H9 (cell line): ENCODE measurements at regions not wholly inside any gene's neighbourhood (a gene's known extent, or its start where the extent isn't known, plus 50 kb on each side); places are given as distances from the start of the nearest gene placed in this dataset.
A peak's percentile ranks its signal among the peaks of the same experiment; 100 is the strongest.

Experiments used
- DNase-seq: peaks from one replicate; pipeline ENCODE4 v3.0.0-alpha.2; 2017
- H2AFZ ChIP-seq: one replicate; pipeline ENCODE4 v1.6.1; 2013; ENCODE audit warnings: mild to moderate bottlenecking, low read length, control low read depth, moderate library complexity
- H2AK5ac ChIP-seq: 2 replicates; pipeline ENCODE4 v1.6.1; 2013; ENCODE audit warnings: low read length, control low read depth, mixed read lengths; ENCODE audit not compliant: insufficient read length
- H2BK120ac ChIP-seq: one replicate; pipeline ENCODE4 v1.6.1; 2013; ENCODE audit warnings: low read depth, mild to moderate bottlenecking, low read length, control low read depth, inconsistent platforms; ENCODE audit not compliant: poor library complexity, severe bottlenecking
- H2BK12ac ChIP-seq: 2 replicates; pipeline ENCODE4 v1.6.1; 2013; ENCODE audit warnings: low read length, control low read depth, mixed read lengths, low read depth; ENCODE audit not compliant: insufficient read length
- H2BK15ac ChIP-seq: 2 replicates; pipeline ENCODE4 v1.6.1; 2013; ENCODE audit warnings: low read depth, low read length, control low read depth
- H2BK20ac ChIP-seq: one replicate; pipeline ENCODE4 v1.6.1; 2013; ENCODE audit warnings: low read depth, mild to moderate bottlenecking, low read length, control low read depth, inconsistent platforms; ENCODE audit not compliant: poor library complexity, severe bottlenecking
- H2BK5ac ChIP-seq: 2 replicates; pipeline ENCODE4 v1.6.1; 2013; ENCODE audit warnings: low read length, control low read depth, mixed read lengths; ENCODE audit not compliant: insufficient read length
- H3K14ac ChIP-seq: 2 replicates; pipeline ENCODE4 v1.6.1; 2013; ENCODE audit warnings: low read length, control low read depth; ENCODE audit not compliant: insufficient read depth
- H3K18ac ChIP-seq: 2 replicates; pipeline ENCODE4 v1.6.1; 2013; ENCODE audit warnings: low read depth, mild to moderate bottlenecking, mixed read lengths, low read length, control low read depth; ENCODE audit not compliant: insufficient read length
- H3K23ac ChIP-seq: 2 replicates; pipeline ENCODE4 v1.6.1; 2013; ENCODE audit warnings: low read length, control low read depth, mixed read lengths, low read depth; ENCODE audit not compliant: insufficient read length
- H3K23me2 ChIP-seq: 2 replicates; pipeline ENCODE4 v1.6.1; 2013; ENCODE audit warnings: low read depth, mild to moderate bottlenecking, mixed read lengths, low read length, control low read depth; ENCODE audit not compliant: insufficient read length, poor library complexity, severe bottlenecking
- H3K27ac ChIP-seq: 2 replicates; pipeline ENCODE4 v1.5.1; 2013; ENCODE audit warnings: low read length, control low read depth, mixed read lengths, low read depth; ENCODE audit not compliant: insufficient read length
- H3K27me3 ChIP-seq: 2 replicates; pipeline ENCODE4 v1.6.1; 2013; ENCODE audit warnings: low read length, control low read depth, inconsistent platforms; ENCODE audit not compliant: insufficient read depth
- H3K4ac ChIP-seq: 2 replicates; pipeline ENCODE4 v1.6.1; 2013; ENCODE audit warnings: low read depth, mild to moderate bottlenecking, control low read depth, inconsistent platforms, low read length, moderate library complexity
- H3K4me1 ChIP-seq: 2 replicates; pipeline ENCODE4 v1.6.1; 2013; ENCODE audit warnings: low read length, control low read depth, inconsistent platforms; ENCODE audit not compliant: insufficient read depth
- H3K4me2 ChIP-seq: 2 replicates; pipeline ENCODE4 v1.6.1; 2013; ENCODE audit warnings: low read length, control low read depth, mixed read lengths; ENCODE audit not compliant: insufficient read length, insufficient read depth
- H3K56ac ChIP-seq: 2 replicates; pipeline ENCODE4 v1.6.1; 2013; ENCODE audit warnings: low read depth, mild to moderate bottlenecking, mixed read lengths, low read length, control low read depth; ENCODE audit not compliant: insufficient read length
- H3K79me1 ChIP-seq: 2 replicates; pipeline ENCODE4 v1.6.1; 2013; ENCODE audit warnings: low read depth, mild to moderate bottlenecking, moderate library complexity, low read length, control low read depth, inconsistent platforms; ENCODE audit not compliant: insufficient read depth, poor library complexity, severe bottlenecking
- H3K79me2 ChIP-seq: 2 replicates; pipeline ENCODE4 v1.6.1; 2013; ENCODE audit warnings: low read length, control low read depth, inconsistent platforms; ENCODE audit not compliant: insufficient read depth
- H3K9ac ChIP-seq: 2 replicates; pipeline ENCODE4 v1.6.1; 2013; ENCODE audit warnings: low read length, control low read depth, mixed read lengths; ENCODE audit not compliant: insufficient read length; ENCODE audit errors: extremely low read depth
- H3K9me3 ChIP-seq: one replicate; pipeline ENCODE4 v1.6.1; 2013; ENCODE audit warnings: low read depth, low read length, inconsistent platforms; ENCODE audit not compliant: control insufficient read depth
- H3T11ph ChIP-seq: one replicate; pipeline ENCODE4 v1.6.1; 2013; ENCODE audit warnings: mild to moderate bottlenecking, low read length, control low read depth, inconsistent platforms
- H4K20me1 ChIP-seq: one replicate; pipeline ENCODE4 v1.6.1; 2013; ENCODE audit not compliant: control insufficient read depth, insufficient read length, insufficient read depth
- H4K5ac ChIP-seq: 2 replicates; pipeline ENCODE4 v1.6.1; 2013; ENCODE audit warnings: low read depth, mild to moderate bottlenecking, mixed read lengths, low read length, control low read depth; ENCODE audit not compliant: insufficient read length
- H4K8ac ChIP-seq: replicated peaks from 2 replicates; pipeline ENCODE4 v1.6.1; 2013; ENCODE audit warnings: low read length, control low read depth, mixed read lengths, low read depth; ENCODE audit not compliant: insufficient read length
- H4K91ac ChIP-seq: 2 replicates; pipeline ENCODE4 v1.6.1; 2013; ENCODE audit warnings: low read depth, mild to moderate bottlenecking, moderate library complexity, mixed read lengths, low read length, control low read depth; ENCODE audit not compliant: insufficient read length
- H3K27ac Mint-ChIP-seq, 3 experiments: 2 replicates in 2 of 3; 3 replicates in 1 of 3; pipeline ENCODE4 v1.8.0; 2020 to 2021; ENCODE audit warnings: mixed read lengths in 3 of 3, mild to moderate bottlenecking in 1 of 3, moderate library complexity in 1 of 3
- H3K27me3 Mint-ChIP-seq: 2 replicates; pipeline ENCODE4 v1.8.0; 2021; ENCODE audit warnings: low read depth, mild to moderate bottlenecking, moderate library complexity, mixed read lengths
- H3K36me3 Mint-ChIP-seq, 3 experiments: 2 replicates in 2 of 3; 3 replicates in 1 of 3; pipeline ENCODE4 v1.8.0; 2020 to 2021; ENCODE audit warnings: low read depth in 3 of 3, mixed read lengths in 3 of 3; ENCODE audit not compliant: insufficient read depth in 1 of 3
- H3K4me1 Mint-ChIP-seq, 2 experiments: 2 replicates each; pipeline ENCODE4 v1.8.0; 2020; ENCODE audit warnings: mixed read lengths in 2 of 2
- H3K4me3 Mint-ChIP-seq, 2 experiments: 2 replicates in 1 of 2; 3 replicates in 1 of 2; pipeline ENCODE4 v1.8.0; 2020 to 2021; ENCODE audit warnings: mild to moderate bottlenecking in 2 of 2, mixed read lengths in 2 of 2, moderate library complexity in 1 of 2
- H3K9me3 Mint-ChIP-seq, 2 experiments: 2 replicates in 1 of 2; 3 replicates in 1 of 2; pipeline ENCODE4 v1.8.0; 2020; ENCODE audit warnings: mild to moderate bottlenecking in 2 of 2, mixed read lengths in 2 of 2, moderate library complexity in 1 of 2
- CTCF ChIP-seq: fragments of 200-600 bp; sonication (generic); conservative IDR thresholded peaks from 3 replicates; pipeline ENCODE4 v1.8.0; 2021; ENCODE audit warnings: antibody characterized with exemption, mild to moderate bottlenecking
- WGBS: extraction: QIAGEN DNeasy Blood & Tissue Kit; methylation state at CpG from one replicate; pipeline ENCODE4 v1.1.7; 2013; ENCODE audit warnings: missing lambda C conversion rate, low lambda C conversion rate, mixed read lengths; ENCODE audit not compliant: insufficient read length; ENCODE audit errors: extremely low coverage; 5-methylcytosine and 5-hydroxymethylcytosine counted together

- Histone ChIP-seq H4K91ac (no peak overlapping the region), H4K5ac (no peak overlapping the region), H3K79me2 (no peaks in the 10 kb centered on the region), H4K8ac (no peak overlapping the region), H2BK120ac (no peak overlapping the region), H3K14ac (no peak overlapping the region; the same call in 1 of the 2 replicates), H2BK20ac (no peak overlapping the region), H3K79me1 (no peaks in the 10 kb centered on the region), H3K27ac (no peak overlapping the region), H3K23me2 (no peaks in the 10 kb centered on the region), H3K4me2 (no peak overlapping the region), H2BK5ac (no peak overlapping the region), H3T11ph (no peak overlapping the region), H2AFZ (no peak overlapping the region), H3K4me1 (no peaks in the 10 kb centered on the region), H2BK12ac (no peak overlapping the region), H2BK15ac (no peak overlapping the region), H3K18ac (no peak overlapping the region), H3K4ac (no peak overlapping the region), H3K9me3 (no peaks in the 10 kb centered on the region), H2AK5ac (no peak overlapping the region), H3K9ac (no peak overlapping the region), H4K20me1 (no peaks in the 10 kb centered on the region), H3K27me3 (no peaks in the 10 kb centered on the region), H3K23ac (no peak overlapping the region), H3K56ac (no peak overlapping the region)
- H3K4me1 Mint-ChIP-seq: peaks cover 17 to 23% of the 10 kb centered on the region in 2 experiments
- TF ChIP-seq CTCF: no peak
- no peak for DNase-seq
- peaks cover 3 to 5% of the 10 kb centered on the region in 2 experiments; a peak in 3 of 5 replicates for H3K9me3 Mint-ChIP-seq
- H3K27ac Mint-ChIP-seq: peak overlapping the region in 1 of 3 experiments; percentile 97; a peak in 1 of 7 replicates
- no CpG with 5 or more reads among the region's 6 CpGs for WGBS
- H3K36me3 Mint-ChIP-seq: peaks cover 5% of the 10 kb centered on the region in 3 experiments; a peak in 5 of 7 replicates
- peaks cover 10% of the 10 kb centered on the region for H3K27me3 Mint-ChIP-seq
- H3K4me3 Mint-ChIP-seq: no peak overlapping the region
Observed at GRCh38 chr2:2671826-2672225, 340.8 kb upstream of the MYT1L start.
